Keratinocyte (primary cell): ENCODE measurements at regions not wholly inside any gene's neighbourhood (a gene's known extent, or its start where the extent isn't known, plus 50 kb on each side); places are given as distances from the start of the nearest gene placed in this dataset.

Experiments used
- DNase-seq: peaks from one replicate; pipeline ENCODE4 v3.0.0-alpha.2; 2011; ENCODE audit warnings: low read depth, missing footprints, low spot score
- FAIRE-seq: peaks from 2 replicates; lab custom pipeline; 2011; peaks lifted over from hg19 to GRCh38; lab: Jason Lieb, UNC
- H2AFZ ChIP-seq: 2 replicates; pipeline ENCODE4 v1.6.0; 2012; ENCODE audit warnings: low read length, control low read depth, inconsistent platforms; ENCODE audit not compliant: control insufficient read depth
- H3K27ac ChIP-seq: 2 replicates; pipeline ENCODE4 v1.5.1; 2011; ENCODE audit warnings: low read length; ENCODE audit not compliant: control insufficient read depth, insufficient read depth
- H3K27me3 ChIP-seq: 3 replicates; pipeline ENCODE4 v1.6.0; 2011; ENCODE audit warnings: low read length; ENCODE audit not compliant: control insufficient read depth, insufficient read depth; ENCODE audit errors: extremely low read depth
- H3K36me3 ChIP-seq, 2 experiments: 2 replicates in 1 of 2; 3 replicates in 1 of 2; pipeline ENCODE4 v1.5.1; 2011; ENCODE audit warnings: low read length in 2 of 2, mild to moderate bottlenecking in 1 of 2; ENCODE audit not compliant: control insufficient read depth in 2 of 2, insufficient read depth in 2 of 2; ENCODE audit errors: extremely low read depth in 1 of 2
- H3K4me1 ChIP-seq: 3 replicates; pipeline ENCODE4 v1.5.1; 2011; ENCODE audit warnings: low read length; ENCODE audit not compliant: control insufficient read depth, insufficient read depth; ENCODE audit errors: extremely low read depth
- H3K4me2 ChIP-seq: 3 replicates; pipeline ENCODE4 v1.6.0; 2011; ENCODE audit warnings: low read depth, low read length; ENCODE audit not compliant: control insufficient read depth, insufficient read depth; ENCODE audit errors: extremely low read depth
- H3K4me3 ChIP-seq, 3 experiments: fragments of 200-600 bp in 1 of 3; sonication (generic) in 1 of 3; 2 replicates in 2 of 3; 3 replicates in 1 of 3; pipeline ENCODE4 v1.5.1; 2011 to 2016; ENCODE audit warnings: low read length in 3 of 3, mild to moderate bottlenecking in 3 of 3, control low read depth in 2 of 3, inconsistent platforms in 1 of 3, low read depth in 1 of 3, mixed read lengths in 1 of 3, mixed run types in 1 of 3, moderate library complexity in 1 of 3; ENCODE audit not compliant: control insufficient read depth in 2 of 3, insufficient read depth in 2 of 3; ENCODE audit errors: extremely low read depth in 1 of 3
- H3K79me2 ChIP-seq: 2 replicates; pipeline ENCODE4 v1.6.0; 2012; ENCODE audit warnings: low read length; ENCODE audit not compliant: control insufficient read depth, insufficient read depth
- H3K9ac ChIP-seq: 3 replicates; pipeline ENCODE4 v1.6.0; 2011; ENCODE audit warnings: low read length; ENCODE audit not compliant: control insufficient read depth, insufficient read depth; ENCODE audit errors: extremely low read depth
- H3K9me1 ChIP-seq: 3 replicates; pipeline ENCODE4 v1.6.0; 2011; ENCODE audit warnings: low read length; ENCODE audit not compliant: control insufficient read depth, insufficient read depth; ENCODE audit errors: extremely low read depth
- H3K9me3 ChIP-seq: 2 replicates; pipeline ENCODE4 v1.5.1; 2012; ENCODE audit warnings: low read depth, low read length; ENCODE audit not compliant: control insufficient read depth
- H4K20me1 ChIP-seq: 3 replicates; pipeline ENCODE4 v1.6.0; 2011; ENCODE audit warnings: low read length; ENCODE audit not compliant: control insufficient read depth, insufficient read depth; ENCODE audit errors: extremely low read depth
- CTCF ChIP-seq, 3 experiments: IDR thresholded peaks in 1 of 3; conservative IDR thresholded peaks in 1 of 3; optimal IDR thresholded peaks in 1 of 3; 2 replicates in 2 of 3; 3 replicates in 1 of 3; pipeline versions ENCODE3 to v1.5.1; 2011; ENCODE audit warnings: low read length in 3 of 3, mild to moderate bottlenecking in 3 of 3, moderate library complexity in 2 of 3, control low read depth in 1 of 3, inconsistent platforms in 1 of 3; ENCODE audit not compliant: insufficient read depth in 2 of 3; ENCODE audit errors: extremely low read depth in 1 of 3
- EZH2 ChIP-seq: IDR thresholded peaks from one replicate; pipeline ENCODE4 v1.6.1; 2012; ENCODE audit warnings: inconsistent platforms, mild to moderate bottlenecking, low read length, moderate library complexity
- dilution Hi-C: fragments of 300-500 bp; cut with MboI; formaldehyde crosslinking; loops from one replicate; pipeline ENCODE4 v1.7.0; 2020; ENCODE audit warnings: low sequenced_read_pairs; ENCODE audit not compliant: extremely low pct_ligation_motif_present

- Histone ChIP-seq H3K27ac (no peak overlapping the region), H3K27me3 (no peaks in the 10 kb centered on the region), H3K4me2 (no peak overlapping the region), H2AFZ (no peak overlapping the region), H3K36me3 (no peaks in the 10 kb centered on the region), H3K4me3 (no peak overlapping the region), H3K9me3 (no peaks in the 10 kb centered on the region), H3K79me2 (no peaks in the 10 kb centered on the region), H3K4me1 (no peaks in the 10 kb centered on the region), H4K20me1 (no peaks in the 10 kb centered on the region), H3K9me1 (no peaks in the 10 kb centered on the region), H3K9ac (no peak overlapping the region)
- dilution Hi-C loops, result no loop called here
- FAIRE-seq, result no peak
- TF ChIP-seq CTCF (optimal IDR thresholded peaks at IDR 0.05 in 1 of 3, IDR thresholded peaks at IDR 0.05 in 1 of 3, conservative IDR thresholded peaks at IDR 0.05 in 1 of 3; ENCODE audit: extremely low read depth in 1 of 3, insufficient read depth in 2 of 3, low read length in 3 of 3) (no peak), EZH2 (no peak)
- DNase-seq, result no peak
Measured at GRCh38 chrX:1792636-1793035, 177.8 kb downstream of the ASMT start.

GRCh38 chrX:1794586-1794985 is 179.7 kb downstream of the ASMT start:
- no peak for DNase-seq
- Histone ChIP-seq H3K27ac (no peak overlapping the region), H3K79me2 (no peaks in the 10 kb centered on the region), H3K9me1 (no peaks in the 10 kb centered on the region), H2AFZ (no peak overlapping the region), H3K27me3 (no peaks in the 10 kb centered on the region), H3K4me3 (no peak overlapping the region), H4K20me1 (no peaks in the 10 kb centered on the region), H3K9me3 (no peaks in the 10 kb centered on the region), H3K4me2 (no peak overlapping the region), H3K4me1 (no peaks in the 10 kb centered on the region), H3K36me3 (no peaks in the 10 kb centered on the region), H3K9ac (no peak overlapping the region)
- no peak for FAIRE-seq
- TF ChIP-seq CTCF (optimal IDR thresholded peaks at IDR 0.05 in 1 of 3, IDR thresholded peaks at IDR 0.05 in 1 of 3, conservative IDR thresholded peaks at IDR 0.05 in 1 of 3; ENCODE audit: extremely low read depth in 1 of 3, insufficient read depth in 2 of 3, low read length in 3 of 3) (no peak), EZH2 (no peak)
- dilution Hi-C loops, result no loop called here
